A673 (cell line): ENCODE measurements at regions not wholly inside any gene's neighbourhood (a gene's known extent, or its start where the extent isn't known, plus 50 kb on each side); places are given as distances from the start of the nearest gene placed in this dataset.

Experiments
- EZH2 ChIP-seq: fragments of 200-600 bp; sonication (generic); IDR thresholded peaks from 2 replicates; pipeline ENCODE4 v1.6.1; 2017; ENCODE audit warnings: borderline replicate concordance, low read depth, mild to moderate bottlenecking, mixed read lengths, antibody characterized with exemption, low read length; ENCODE audit not compliant: poor library complexity, severe bottlenecking
- TF ChIP-seq, protein P1 (sequence below): fragments of 300-800, 200-600 bp; sonication (generic); conservative IDR thresholded peaks from 2 replicates; pipeline ENCODE4 v1.5.1; 2017; ENCODE audit warnings: low read depth, mild to moderate bottlenecking, antibody characterized with exemption, low read length, moderate library complexity, mixed read lengths

GRCh38 chr5:167881041-167881440 is 410.4 kb upstream of the WWC1 start:
- TF ChIP-seq, protein P1, sequence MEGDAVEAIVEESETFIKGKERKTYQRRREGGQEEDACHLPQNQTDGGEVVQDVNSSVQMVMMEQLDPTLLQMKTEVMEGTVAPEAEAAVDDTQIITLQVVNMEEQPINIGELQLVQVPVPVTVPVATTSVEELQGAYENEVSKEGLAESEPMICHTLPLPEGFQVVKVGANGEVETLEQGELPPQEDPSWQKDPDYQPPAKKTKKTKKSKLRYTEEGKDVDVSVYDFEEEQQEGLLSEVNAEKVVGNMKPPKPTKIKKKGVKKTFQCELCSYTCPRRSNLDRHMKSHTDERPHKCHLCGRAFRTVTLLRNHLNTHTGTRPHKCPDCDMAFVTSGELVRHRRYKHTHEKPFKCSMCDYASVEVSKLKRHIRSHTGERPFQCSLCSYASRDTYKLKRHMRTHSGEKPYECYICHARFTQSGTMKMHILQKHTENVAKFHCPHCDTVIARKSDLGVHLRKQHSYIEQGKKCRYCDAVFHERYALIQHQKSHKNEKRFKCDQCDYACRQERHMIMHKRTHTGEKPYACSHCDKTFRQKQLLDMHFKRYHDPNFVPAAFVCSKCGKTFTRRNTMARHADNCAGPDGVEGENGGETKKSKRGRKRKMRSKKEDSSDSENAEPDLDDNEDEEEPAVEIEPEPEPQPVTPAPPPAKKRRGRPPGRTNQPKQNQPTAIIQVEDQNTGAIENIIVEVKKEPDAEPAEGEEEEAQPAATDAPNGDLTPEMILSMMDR = no peak
- no peak for TF ChIP-seq EZH2
